GM18498 (cell line): ENCODE measurements at regions not wholly inside any gene's neighbourhood (a gene's known extent, or its start where the extent isn't known, plus 50 kb on each side); places are given as distances from the start of the nearest gene placed in this dataset.

ENCODE experiments used
- ATAC-seq: cut with Tn5 transposase; IDR thresholded peaks from one replicate; pipeline ENCODE4 v1.9.1; 2021; ENCODE audit warnings: mild to moderate bottlenecking, moderate library complexity; ENCODE audit not compliant: unreplicated experiment

DNA sequence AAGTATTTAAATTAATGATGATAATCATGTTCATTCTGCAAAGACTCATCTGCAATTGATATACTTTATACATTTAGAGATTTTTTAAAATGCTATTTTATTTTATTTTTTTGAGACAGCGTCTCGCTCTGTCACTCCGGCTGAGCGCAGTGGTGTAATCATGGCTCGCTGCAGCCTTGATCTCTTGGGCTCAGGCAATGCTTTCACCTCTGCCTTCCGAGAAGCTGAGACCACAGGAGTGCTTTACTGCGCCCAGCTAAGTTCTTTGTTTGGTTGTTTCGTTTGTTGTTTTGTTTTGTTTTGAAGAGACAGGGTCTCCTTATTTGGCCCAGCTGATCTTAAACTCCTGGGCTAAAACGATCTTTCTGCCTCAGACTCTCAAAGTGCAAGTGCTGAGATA, 1541.0 kb downstream of the PCDH7 start:
- ATAC-seq, result no peak

DNA sequence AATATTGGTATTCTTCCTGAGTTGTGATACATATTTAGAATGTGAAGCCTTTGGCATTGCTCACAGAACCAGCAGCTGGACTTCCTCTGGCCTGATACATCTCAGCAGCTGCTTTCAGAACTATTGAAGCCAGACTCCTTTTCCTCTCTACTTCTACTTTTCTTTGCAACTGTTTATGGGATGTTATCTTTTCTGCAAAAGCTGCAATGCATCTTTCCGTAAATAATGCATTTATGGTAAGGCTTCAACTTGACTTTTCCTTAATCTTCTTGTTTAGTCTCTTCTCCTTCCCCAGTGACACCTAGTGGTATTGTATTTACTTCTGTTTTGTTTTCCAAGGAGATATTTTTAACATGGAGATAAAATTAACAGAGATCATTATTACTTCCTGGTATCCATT, 1548.7 kb downstream of the PCDH7 start:
- ATAC-seq, result no peak

DNA sequence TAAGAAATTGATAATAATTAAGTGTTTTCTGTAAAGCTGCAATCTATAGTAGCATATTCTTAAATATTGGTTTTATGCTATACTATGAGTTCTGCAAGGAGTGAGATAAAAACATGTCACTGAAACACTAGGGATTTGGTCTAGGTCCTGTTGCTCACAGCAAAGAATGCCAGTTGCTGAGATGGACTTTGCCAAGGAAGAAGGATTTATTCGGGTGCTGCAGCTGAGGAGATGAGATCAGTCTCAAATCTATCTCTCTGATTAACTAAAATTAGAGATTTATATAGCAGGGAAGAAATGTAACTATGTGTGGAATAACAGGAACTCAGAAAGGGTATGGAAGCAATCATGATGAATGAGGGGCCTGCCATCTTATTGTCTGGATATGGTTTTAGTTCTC, 1569.9 kb downstream of the PCDH7 start:
- ATAC-seq, result no peak

DNA sequence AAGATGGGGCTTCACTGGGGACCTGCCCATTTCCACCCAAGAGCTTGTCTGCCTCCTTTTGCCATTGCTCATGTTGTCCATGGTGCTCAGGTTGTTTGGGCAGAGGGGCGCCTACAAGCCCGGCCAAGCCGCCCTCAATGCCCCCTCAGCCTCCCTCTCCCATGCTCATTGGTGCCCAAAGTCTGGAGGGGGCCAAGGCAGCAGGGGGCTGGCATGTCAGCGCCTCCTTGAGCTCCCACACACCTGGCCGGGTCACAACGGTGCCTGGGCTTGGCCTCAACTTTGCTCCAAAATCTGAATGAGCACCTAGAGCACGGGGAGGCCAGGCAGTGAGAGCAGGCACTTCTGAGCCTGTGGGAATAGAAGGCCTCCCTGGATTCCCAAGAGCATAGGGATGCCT, 1598.8 kb downstream of the PCDH7 start:
- ATAC-seq, result no peak

DNA sequence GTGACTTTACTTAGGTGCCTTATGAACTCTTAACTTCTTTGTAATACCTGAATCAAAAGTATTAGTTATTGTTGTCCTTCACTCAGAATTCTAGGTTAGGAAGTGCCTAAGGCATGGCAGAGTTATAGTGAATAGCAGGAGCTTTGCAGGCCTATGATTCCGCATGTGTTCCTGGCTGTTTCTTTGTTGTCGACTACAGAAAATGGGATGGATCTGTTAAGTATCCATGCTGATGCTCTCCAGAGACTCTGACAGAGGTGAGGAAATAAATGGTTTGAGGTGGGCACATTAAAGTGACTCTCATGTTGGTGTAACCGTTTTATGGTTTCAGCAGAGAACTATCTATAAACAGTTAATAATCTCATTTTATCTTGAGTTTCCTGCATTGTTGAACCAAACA, 1601.3 kb downstream of the PCDH7 start:
- ATAC-seq, result no peak

DNA sequence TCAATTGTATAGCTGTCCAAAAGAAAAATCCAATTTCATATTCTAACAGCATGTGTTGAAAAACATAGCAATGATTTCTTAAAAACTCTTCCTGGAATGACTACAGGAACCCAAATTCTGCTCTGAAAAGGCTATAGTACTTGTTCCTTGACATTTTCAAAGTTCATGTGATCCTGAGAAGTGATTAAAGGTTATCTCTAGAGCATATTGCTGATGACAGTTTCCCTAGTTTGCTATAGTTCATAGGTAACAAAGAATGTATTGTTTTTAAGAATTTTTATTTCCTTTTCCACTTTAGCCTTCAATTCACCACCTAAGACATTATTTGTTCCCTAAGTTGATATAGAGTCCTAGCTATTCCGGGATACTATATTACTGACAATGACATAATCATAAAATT, 1614.6 kb downstream of the PCDH7 start:
- ATAC-seq, result no peak

DNA sequence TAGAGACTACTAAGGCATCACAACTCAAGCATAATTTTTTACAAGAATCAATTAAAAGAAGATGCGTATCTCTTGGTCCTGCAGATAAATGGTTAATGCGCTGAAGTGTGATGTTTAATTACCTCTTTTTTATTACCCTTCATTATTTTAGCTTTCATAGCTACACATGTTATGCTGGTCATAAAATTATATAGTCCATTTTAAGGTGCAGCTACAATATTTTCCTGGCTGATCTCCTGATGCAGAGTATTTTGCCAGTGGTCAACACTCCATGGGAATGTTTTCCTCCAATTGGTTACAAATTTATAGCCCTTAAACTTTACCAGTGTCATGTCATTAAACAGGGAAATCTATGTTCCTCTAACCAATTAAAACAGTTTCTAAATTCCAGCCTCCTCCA, 1617.2 kb downstream of the PCDH7 start:
- ATAC-seq, result no peak

DNA sequence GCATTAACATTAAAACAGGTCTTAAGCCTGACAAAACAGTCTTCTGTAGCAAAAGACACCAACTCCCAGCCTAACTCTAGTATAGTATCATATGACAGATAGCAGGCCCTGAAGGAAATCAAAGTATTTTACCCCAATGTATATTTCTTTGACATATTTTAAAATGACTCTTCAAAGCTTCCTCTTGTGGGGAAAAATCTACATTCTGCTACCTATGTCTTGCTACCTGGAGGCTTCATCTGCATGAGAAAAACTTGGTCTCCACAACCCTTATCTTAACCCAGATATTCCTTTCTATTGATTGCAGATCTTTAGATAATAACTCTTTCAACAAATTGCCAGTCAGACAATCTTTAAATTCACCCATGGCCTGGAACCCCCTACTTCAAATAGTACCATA, 1620.4 kb downstream of the PCDH7 start:
- ATAC-seq, result no peak

DNA sequence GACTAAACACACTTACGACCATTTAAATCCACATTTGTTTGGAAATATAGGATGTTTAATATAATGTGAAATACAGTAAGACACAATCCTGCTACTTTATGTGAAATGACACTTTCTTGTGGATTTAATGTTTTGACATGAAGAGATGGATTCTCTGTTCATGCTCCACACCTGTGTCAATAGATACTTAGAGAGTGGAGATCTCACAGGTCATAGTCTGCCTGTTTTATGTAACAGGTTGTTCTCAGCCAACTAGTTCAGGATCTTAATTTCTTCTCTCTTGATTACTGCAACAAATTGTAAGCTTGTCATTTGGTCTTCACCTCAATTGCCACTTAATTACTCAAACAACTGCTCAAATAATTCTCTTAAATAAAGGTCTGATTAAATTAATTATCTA, 1621.2 kb downstream of the PCDH7 start:
- ATAC-seq, result no peak

DNA sequence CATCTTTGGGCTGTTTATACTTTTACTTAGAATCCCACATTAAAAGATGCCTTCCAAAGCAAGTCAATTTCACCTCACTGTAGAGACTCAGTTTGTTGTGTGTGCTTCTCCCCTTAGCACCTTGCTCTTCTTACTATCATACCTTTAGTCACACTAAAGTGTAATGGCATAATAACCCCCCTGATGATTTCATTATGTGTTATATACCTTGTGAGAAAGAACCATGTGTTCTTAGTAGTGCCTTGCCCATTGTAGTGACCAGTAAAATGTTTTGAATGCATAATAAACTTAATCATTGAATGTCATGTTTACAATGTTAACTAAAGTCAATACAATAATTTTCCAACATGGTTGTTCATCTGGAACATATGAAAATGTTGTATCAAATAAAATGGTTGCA, 1621.9 kb downstream of the PCDH7 start:
- no peak for ATAC-seq

DNA sequence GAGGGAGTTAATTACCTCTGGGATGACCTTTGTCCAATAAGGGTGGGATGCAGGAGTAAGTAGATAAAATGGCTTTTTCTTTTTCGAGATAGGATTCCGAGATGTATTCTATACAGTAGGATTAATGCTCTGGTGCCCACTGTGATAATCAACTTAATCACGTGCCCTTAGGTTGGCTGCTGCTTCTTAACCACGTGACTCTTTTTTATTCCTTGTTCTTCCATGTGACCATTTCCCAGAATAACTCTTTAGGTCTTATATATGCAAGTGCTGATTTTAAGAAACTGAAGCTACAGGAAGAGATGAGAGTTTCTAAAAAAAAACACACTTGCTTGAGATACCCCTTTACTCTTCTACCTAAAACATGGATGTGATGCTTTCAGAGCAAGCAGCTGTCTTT, 1628.9 kb downstream of the PCDH7 start:
- no peak for ATAC-seq

DNA sequence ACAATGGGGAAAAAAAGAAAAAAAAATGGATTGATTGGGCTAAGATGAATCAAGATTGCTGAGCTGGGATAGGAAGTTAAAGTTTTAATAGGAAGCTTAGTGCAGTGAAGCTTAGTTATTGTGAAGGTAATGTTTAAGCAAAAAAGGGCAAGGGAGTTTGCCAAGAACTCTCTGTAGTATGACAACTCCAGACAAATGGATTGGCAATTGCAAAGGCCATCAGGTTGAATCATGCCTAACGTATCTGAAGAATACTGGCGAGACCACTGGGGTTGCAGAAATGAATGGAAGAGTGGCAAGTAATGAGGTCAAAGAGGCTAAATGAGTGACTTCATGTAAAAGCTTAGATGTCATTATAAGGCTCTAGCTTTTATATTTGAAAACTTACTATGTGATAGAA, 1654.0 kb downstream of the PCDH7 start:
- no peak for ATAC-seq

DNA sequence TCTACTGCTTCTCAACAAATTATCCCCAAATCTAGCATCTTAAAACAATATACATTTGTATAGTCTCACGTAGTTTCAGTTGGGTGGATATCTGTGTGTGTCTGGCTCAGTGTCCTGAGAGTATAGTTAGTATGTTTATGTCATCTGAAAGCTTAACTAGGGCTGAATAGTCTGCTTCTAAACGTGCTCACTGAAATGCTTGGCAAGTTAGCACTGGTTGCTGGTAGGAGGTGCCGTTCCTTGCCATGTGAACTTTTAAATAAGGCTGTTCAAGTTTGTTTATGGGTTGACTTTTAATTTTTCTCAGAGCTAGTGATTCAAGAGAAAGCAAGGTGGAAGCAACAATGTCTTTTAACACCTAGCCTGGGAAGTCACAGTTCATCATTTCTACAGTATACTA, 1673.6 kb downstream of the PCDH7 start:
- ATAC-seq, result no peak

DNA sequence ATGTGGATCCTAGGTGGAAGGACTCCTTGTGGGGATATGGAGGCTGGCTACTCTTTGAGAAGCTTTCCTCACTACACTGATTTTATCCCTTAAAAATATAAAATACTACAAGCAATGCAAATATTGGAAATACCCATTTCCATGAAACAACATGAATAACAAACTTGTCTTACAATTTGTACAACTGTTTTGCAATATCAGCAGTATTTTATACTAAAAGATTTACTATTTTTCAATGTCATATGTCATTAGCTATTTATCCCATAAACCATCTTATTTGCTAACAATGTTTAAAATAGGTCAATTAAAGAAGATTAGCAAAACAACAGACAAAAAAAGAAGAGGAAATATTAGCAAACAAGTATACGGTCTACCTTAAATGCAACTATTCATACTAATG, 1674.1 kb downstream of the PCDH7 start:
- no peak for ATAC-seq

DNA sequence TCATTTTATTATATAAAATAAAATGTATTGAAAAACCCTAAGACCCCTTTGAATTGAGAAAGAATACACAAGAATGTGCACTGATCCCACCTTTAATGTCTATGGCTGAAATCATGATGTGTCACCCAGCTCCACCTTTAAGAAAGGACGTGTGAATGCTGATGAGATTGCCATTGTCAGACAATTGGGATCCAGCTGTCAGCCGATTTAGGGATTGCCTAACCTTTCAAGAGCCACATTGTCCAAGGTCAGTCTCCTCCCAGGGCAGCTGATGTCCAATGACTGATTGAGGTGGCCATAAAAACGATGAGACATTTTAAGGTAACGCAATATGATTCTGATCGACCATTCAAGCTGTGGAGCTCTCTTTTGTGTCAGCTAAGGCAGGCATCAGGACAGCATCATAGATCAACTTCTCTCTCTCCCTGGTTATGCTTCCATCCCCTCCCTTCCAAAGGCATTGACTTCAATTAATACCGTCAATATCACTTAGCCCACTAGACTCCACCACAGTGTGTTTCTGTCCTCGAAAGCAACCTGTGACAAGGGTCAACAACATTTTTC, 1676.4 kb downstream of the PCDH7 start:
- no peak for ATAC-seq

DNA sequence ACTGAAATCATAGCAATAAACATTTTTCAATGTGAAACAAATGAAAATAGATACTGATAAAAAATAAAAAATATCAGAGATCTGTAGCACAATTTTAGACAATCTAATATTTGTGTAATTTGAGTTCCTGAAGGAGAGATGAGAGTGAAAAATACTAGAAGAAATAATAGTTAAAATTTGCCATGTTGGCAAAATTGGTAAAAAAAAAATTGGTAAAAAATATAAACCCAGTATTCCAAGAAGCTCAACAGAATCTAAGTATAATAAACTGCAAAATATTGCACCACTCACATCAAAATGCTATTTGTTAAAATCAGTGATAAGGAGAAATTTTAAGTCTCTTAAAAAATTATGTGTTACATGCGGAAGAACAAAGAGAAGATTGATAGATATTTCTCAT, 1680.7 kb downstream of the PCDH7 start:
- ATAC-seq, result no peak

DNA sequence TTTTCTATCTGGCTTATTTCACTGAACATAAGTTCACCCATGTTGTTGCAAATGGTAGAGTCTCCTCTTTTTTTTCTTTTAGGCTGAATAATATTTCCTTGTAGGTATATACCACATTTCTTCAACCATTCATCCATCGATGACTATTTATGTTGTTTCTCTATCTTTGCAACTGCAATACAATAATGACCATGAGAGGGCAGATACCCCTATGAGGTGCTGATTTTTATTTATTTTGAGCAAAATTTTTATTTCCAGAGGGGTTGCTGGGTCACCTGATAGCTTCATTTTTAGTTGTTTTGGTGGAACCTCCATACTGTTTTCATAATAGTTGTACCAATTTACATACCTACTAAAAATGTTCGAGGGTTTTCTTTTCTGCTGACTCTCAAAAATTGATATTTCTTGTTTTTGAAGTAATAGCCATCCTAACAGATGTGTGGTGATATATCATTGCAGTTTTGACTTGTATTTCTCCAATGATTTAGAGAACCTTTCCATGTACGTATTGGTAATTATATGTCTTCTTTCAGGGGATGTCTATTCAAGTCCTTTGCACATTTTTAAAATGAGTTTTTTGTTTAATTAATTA, 1697.0 kb downstream of the PCDH7 start:
- no peak for ATAC-seq

DNA sequence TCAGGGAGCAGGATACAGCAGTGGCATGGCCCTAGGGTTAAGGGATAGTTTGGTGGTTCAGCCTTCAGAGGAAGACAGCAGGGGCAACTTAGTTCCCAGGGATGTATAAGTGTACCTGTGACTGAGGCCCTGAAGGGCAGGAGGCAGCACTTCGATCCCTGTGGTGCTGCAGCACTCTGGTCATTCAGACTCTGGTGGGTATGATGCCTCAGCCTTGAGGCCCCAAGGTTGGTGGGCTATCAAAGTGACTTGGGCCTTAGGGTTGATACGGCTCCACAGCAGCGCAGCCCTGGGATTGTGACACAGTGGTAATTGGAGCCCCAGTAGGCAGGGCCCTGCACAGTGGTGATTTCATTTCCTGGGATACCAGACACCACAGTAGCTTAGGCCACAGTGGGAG, 1703.1 kb downstream of the PCDH7 start:
- ATAC-seq, result no peak

DNA sequence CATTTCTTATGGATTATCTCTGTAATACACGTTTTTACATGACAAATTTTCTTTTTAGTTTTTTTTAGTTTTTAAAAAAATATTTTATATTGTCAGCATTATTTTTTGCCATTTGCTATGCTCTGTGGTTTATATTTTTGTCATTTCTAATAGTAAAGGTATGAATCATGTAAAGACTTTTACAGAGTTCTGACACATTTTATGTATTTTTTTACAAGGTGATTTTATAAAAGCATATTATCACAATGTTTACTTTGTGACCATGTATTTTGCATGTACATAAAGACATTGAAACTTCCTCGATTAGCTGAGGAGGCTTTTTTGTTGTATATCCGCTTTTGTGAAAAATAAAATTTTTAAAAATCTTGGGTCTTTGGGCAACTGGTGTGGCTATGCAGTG, 1705.1 kb downstream of the PCDH7 start:
- ATAC-seq, result no peak

DNA sequence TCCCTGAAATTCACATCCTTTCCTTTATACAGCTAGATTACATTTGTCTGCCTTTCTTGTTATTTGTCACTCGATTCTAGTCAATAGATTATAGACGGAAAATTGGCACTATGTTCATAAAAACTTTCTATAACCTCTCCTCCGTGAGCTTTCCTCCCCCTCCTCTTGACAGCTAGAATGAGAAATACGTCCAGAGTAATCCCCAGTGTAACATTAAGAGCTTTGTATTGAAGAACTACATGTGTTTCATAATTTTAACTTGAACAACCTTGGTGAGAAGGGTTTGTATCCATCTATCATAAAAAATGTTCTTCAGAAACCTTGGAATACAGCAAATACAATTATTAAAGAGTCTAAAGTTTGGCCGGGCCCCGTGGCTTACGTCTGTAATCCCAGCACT, 1707.4 kb downstream of the PCDH7 start:
- no peak for ATAC-seq

DNA sequence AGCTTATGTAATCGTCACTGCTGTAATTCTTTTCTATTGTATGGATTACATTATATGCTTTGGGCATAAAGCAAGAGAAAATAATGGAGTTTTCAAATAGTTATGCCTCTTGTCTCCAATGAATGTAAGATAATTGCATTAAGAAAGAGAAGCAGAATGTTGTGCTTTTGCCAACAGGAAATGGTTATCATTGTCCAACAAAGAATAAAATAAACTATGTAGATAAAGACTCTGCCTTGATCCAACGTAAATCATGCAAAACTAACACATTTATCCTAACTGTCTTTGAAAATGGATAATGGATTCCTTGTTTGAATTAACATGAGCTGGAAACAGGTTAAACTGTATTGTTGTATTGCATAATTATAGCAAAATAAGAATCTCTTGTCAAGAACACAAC, 1709.0 kb downstream of the PCDH7 start:
- ATAC-seq, result no peak

DNA sequence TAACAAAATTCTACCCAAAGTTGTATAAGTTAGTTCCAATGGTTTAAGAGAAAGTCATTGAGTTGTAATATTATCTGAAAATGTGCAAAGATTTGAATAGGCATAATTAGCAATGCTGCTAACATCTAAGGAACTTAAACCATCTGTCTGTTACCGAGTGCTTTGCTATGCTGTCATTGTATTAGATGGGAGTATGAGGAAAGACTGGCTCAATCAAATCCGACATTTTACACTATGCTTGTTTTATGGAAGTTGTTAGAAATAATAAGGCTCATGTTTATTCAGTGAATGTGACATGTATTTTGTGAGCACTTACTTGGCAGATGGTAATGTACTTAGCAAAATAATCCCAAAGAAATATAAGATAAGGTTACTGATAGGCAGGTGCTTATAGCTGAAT, 1715.1 kb downstream of the PCDH7 start:
- ATAC-seq, result no peak

DNA sequence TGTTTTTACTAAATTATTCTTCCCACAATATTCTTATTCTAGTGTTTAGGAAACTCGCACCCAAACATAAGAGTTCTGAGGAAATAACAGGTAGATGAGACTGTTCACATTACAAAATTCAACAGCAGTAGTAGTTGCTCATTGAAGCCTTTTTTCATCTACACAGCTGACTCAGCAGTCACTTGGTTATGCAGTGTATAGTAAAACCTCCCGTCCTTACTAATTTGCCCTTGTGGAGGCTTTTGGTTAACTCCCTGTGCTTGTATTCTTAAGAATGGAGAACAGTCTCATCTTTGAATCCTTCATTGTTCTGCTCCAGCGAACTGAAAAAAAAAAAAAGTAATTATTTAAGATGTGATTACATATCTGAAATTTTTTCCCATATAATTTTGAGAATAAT, 1716.6 kb downstream of the PCDH7 start:
- ATAC-seq, result no peak
